Ishikawa (cell line): ENCODE measurements at regions not wholly inside any gene's neighbourhood (a gene's known extent, or its start where the extent isn't known, plus 50 kb on each side); places are given as distances from the start of the nearest gene placed in this dataset.

ENCODE experiments used
- EGR1 ChIP-seq: IDR thresholded peaks from 2 replicates; pipeline ENCODE4 v1.6.1; 2012
- EP300 ChIP-seq: IDR thresholded peaks from 2 replicates; pipeline ENCODE4 v1.6.1; 2012; ENCODE audit warnings: borderline replicate concordance
- FOXM1 ChIP-seq: IDR thresholded peaks from 2 replicates; pipeline ENCODE4 v1.6.1; 2012; ENCODE audit warnings: low read depth, borderline replicate concordance
- REST ChIP-seq: IDR thresholded peaks from 2 replicates; pipeline ENCODE4 v1.6.1; 2012; ENCODE audit warnings: low read depth, mild to moderate bottlenecking
- TCF12 ChIP-seq: IDR thresholded peaks from 2 replicates; pipeline ENCODE4 v1.6.1; 2012; ENCODE audit warnings: low read depth
- YY1 ChIP-seq: IDR thresholded peaks from 2 replicates; pipeline ENCODE4 v1.6.1; 2012; ENCODE audit warnings: low read depth
- TF ChIP-seq, protein P1 (sequence below): IDR thresholded peaks from 2 replicates; pipeline ENCODE4 v1.6.1; 2012

DNA sequence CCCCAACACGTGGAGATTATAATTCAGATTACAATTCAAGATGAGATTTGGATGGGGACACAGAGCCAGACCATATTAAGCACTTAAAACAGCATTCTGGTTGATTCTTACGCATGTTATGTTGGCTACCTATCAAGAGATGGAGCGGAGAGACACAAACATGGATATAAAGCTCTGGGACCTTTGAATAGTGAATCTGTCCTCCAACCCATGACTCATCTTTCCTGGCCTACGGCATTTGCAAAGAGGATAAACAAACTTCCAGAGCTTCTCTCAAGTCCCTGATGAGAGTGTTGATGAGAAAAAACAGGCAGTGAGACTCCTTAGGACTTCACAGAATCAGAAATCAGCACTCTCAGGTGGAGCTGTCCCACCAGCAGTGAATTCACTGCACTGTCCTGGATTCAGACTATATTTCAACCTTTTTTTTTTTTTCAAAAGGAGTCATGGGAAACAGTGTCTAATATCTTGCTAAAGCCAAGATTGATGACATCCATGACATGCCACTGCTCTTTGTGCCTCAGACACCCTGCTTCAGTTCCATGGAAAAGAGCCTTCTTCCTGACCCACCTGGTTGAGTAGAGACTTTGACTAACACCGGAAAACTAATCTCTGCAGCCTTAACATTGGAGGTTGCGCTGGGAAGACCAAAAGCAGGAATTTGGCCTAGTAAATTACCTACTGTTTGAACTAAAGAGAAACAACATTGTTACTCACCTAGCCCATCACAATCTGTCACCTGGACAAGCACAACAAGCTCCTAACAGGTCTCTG is 62.1 kb upstream of the NPAS2 start:
- TF ChIP-seq REST (no peak), FOXM1 (no peak), EP300 (no peak), YY1 (no peak), EGR1 (no peak), TCF12 (no peak)
- TF ChIP-seq, protein P1, sequence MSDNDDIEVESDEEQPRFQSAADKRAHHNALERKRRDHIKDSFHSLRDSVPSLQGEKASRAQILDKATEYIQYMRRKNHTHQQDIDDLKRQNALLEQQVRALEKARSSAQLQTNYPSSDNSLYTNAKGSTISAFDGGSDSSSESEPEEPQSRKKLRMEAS = no peak
